ENCODE measurements at regions not wholly inside any gene's neighbourhood (a gene's known extent, or its start where the extent isn't known, plus 50 kb on each side); places are given as distances from the start of the nearest gene placed in this dataset.

DNA sequence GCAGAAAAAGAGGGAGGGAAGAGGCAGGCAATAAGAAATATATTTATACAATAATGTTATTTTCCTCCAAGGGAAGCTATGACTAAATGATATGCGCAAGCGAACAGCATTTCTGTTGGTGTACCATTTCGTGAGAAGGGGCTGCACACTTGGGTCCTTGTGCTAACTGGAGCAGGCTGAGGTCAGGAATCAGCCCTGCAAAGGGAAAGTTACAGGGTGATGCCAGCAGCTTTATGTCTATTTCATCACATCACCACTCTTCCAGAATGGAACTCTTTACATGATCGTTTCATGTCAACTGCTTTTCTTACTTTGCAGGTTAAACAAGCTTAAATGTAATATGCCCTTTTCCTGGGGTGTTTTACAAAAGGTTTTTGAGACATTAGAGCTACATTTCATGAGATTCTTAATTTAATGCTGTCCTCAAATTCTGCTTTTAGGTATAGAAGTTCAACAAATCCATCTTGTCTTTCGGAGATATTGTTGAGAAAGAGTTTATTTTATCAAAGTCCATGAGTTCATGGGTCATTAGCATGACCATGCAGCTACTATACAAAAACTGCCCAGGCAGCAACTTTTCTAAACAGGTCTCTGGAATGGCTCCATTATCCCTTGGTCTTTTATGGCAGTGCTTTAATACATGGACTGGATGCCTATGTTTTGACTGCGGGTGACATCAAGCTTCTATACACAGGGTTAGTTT, 443.8 kb downstream of the TENT5A start:
- ChIA-PET CTCF (no interaction called here), POLR2A (no interaction called here)
- ATAC-seq (no peak), FAIRE-seq (no peak), DNase-seq (ENCODE audit: low read depth in 1 of 2, low spot score in 1 of 2) (no peak)
- TF ChIP-seq PHF8 (IDR thresholded peaks at IDR 0.05; ENCODE audit: borderline replicate concordance, low read depth) (no peak), NFE2L2 (conservative IDR thresholded peaks at IDR 0.05; ENCODE audit: low read length) (no peak), MAFK (IDR thresholded peaks at IDR 0.05; ENCODE audit: partially characterized antibody) (no peak), RARB (CRISPR knock-in tag; IDR thresholded peaks at IDR 0.05) (no peak), EHMT2 (IDR thresholded peaks at IDR 0.05; ENCODE audit: low read depth) (no peak), EP300 (IDR thresholded peaks at IDR 0.05) (no peak), POLR2A (IDR thresholded peaks at IDR 0.05; ENCODE audit: low read length) (no peak), MAZ (IDR thresholded peaks at IDR 0.05; ENCODE audit: borderline replicate concordance, low read depth, low read length) (no peak), ZSCAN20 (CRISPR knock-in tag; IDR thresholded peaks at IDR 0.05) (no peak)
- TF ChIP-seq, protein P1, sequence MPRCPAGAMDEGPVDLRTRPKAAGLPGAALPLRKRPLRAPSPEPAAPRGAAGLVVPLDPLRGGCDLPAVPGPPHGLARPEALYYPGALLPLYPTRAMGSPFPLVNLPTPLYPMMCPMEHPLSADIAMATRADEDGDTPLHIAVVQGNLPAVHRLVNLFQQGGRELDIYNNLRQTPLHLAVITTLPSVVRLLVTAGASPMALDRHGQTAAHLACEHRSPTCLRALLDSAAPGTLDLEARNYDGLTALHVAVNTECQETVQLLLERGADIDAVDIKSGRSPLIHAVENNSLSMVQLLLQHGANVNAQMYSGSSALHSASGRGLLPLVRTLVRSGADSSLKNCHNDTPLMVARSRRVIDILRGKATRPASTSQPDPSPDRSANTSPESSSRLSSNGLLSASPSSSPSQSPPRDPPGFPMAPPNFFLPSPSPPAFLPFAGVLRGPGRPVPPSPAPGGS (IDR thresholded peaks at IDR 0.05) = no peak
- no peak overlapping the region for H3K4me2 ChIP-seq
- no peak overlapping the region for H3K4me3 ChIP-seq
- 49% methylated on average over 6 of the region's 6 CpGs for WGBS (ENCODE audit: missing lambda C conversion rate)
- no peaks in the 10 kb centered on the region for H3K9me3 ChIP-seq
- H3K27ac ChIP-seq = no peak overlapping the region
- no peaks in the 10 kb centered on the region for H3K4me1 ChIP-seq

- no peak for DNase-seq (ENCODE audit: low read depth in 1 of 2, low spot score in 1 of 2)
- TF ChIP-seq NR3C1 (IDR thresholded peaks at IDR 0.05) (no peak), ZSCAN20 (CRISPR knock-in tag; IDR thresholded peaks at IDR 0.05) (no peak), NFE2L2 (conservative IDR thresholded peaks at IDR 0.05; ENCODE audit: low read length) (no peak), FOSB (CRISPR knock-in tag; IDR thresholded peaks at IDR 0.05) (no peak), CBX2 (IDR thresholded peaks at IDR 0.05; ENCODE audit: borderline replicate concordance, low read depth) (no peak)
- CTCF ChIA-PET = no interaction called here
- H3K4me3 ChIP-seq = no peak overlapping the region
- no peak overlapping the region for H3K27ac ChIP-seq
- POLR2A ChIA-PET = no interaction called here
- no peaks in the 10 kb centered on the region for H3K4me1 ChIP-seq
- no peak for ATAC-seq
- 60% methylated on average over 4 of the region's 4 CpGs for WGBS (ENCODE audit: missing lambda C conversion rate)
- no peaks in the 10 kb centered on the region for H3K9me3 ChIP-seq
- H3K4me2 ChIP-seq = no peak overlapping the region
- FAIRE-seq = no peak
Observed at GRCh38 chr6:81307651-81308214, 444.7 kb downstream of the TENT5A start.

GRCh38 chr6:81304466-81304865, 448.0 kb downstream of the TENT5A start:
- FAIRE-seq (no peak), DNase-seq (ENCODE audit: low read depth in 1 of 2, low spot score in 1 of 2) (no peak), ATAC-seq (no peak)
- CTCF ChIA-PET = no interaction called here
- Histone ChIP-seq H3K9me3 (no peaks in the 10 kb centered on the region), H3K4me3 (no peak overlapping the region), H3K27ac (no peak overlapping the region), H3K4me2 (no peak overlapping the region), H3K4me1 (no peaks in the 10 kb centered on the region)
- WGBS (ENCODE audit: missing lambda C conversion rate) = 12% methylated on average over 1 of the region's 1 CpG
- TF ChIP-seq NFE2L2 (conservative IDR thresholded peaks at IDR 0.05; ENCODE audit: low read length) = no peak
- TF ChIP-seq POLR2AphosphoS2 (conservative IDR thresholded peaks at IDR 0.05; ENCODE audit: low read length) = no peak
- no peak for TF ChIP-seq SMC3 (IDR thresholded peaks at IDR 0.05)
- TF ChIP-seq, protein P2, sequence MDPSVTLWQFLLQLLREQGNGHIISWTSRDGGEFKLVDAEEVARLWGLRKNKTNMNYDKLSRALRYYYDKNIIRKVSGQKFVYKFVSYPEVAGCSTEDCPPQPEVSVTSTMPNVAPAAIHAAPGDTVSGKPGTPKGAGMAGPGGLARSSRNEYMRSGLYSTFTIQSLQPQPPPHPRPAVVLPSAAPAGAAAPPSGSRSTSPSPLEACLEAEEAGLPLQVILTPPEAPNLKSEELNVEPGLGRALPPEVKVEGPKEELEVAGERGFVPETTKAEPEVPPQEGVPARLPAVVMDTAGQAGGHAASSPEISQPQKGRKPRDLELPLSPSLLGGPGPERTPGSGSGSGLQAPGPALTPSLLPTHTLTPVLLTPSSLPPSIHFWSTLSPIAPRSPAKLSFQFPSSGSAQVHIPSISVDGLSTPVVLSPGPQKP (IDR thresholded peaks at IDR 0.05; ENCODE audit: low read depth, low read length) = no peak
- TF ChIP-seq ZSCAN20 (CRISPR knock-in tag; IDR thresholded peaks at IDR 0.05) = no peak
- no peak for TF ChIP-seq JUNB (IDR thresholded peaks at IDR 0.05)
- no peak for TF ChIP-seq MAZ (IDR thresholded peaks at IDR 0.05; ENCODE audit: borderline replicate concordance, low read depth, low read length)
- no peak for TF ChIP-seq HEYL (CRISPR knock-in tag; IDR thresholded peaks at IDR 0.05)
- TF ChIP-seq, protein P3, sequence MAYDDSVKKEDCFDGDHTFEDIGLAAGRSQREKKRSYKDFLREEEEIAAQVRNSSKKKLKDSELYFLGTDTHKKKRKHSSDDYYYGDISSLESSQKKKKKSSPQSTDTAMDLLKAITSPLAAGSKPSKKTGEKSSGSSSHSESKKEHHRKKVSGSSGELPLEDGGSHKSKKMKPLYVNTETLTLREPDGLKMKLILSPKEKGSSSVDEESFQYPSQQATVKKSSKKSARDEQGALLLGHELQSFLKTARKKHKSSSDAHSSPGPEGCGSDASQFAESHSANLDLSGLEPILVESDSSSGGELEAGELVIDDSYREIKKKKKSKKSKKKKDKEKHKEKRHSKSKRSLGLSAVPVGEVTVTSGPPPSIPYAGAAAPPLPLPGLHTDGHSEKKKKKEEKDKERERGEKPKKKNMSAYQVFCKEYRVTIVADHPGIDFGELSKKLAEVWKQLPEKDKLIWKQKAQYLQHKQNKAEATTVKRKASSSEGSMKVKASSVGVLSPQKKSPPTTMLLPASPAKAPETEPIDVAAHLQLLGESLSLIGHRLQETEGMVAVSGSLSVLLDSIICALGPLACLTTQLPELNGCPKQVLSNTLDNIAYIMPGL (CRISPR knock-in tag; IDR thresholded peaks at IDR 0.05; ENCODE audit: borderline replicate concordance) = no peak
- TF ChIP-seq HOXB5 (CRISPR knock-in tag; IDR thresholded peaks at IDR 0.05) = no peak
- TF ChIP-seq ESRRA (IDR thresholded peaks at IDR 0.05; ENCODE audit: borderline replicate concordance, low read length) = no peak
- TF ChIP-seq HDAC2 (IDR thresholded peaks at IDR 0.05) = no peak
- TF ChIP-seq CEBPB (IDR thresholded peaks at IDR 0.05) = no peak
- TF ChIP-seq TP53 (CRISPR knock-in tag; IDR thresholded peaks at IDR 0.05) = no peak
- no peak for TF ChIP-seq EHMT2 (IDR thresholded peaks at IDR 0.05; ENCODE audit: low read depth)
- TF ChIP-seq FOXS1 (CRISPR knock-in tag; IDR thresholded peaks at IDR 0.05) = no peak
- TF ChIP-seq ZC3H11A (IDR thresholded peaks at IDR 0.05) = no peak
- no peak for TF ChIP-seq PHF8 (IDR thresholded peaks at IDR 0.05; ENCODE audit: borderline replicate concordance, low read depth)
- TF ChIP-seq RFX5 (IDR thresholded peaks at IDR 0.05) = no peak
- TF ChIP-seq BHLHE40 (IDR thresholded peaks at IDR 0.05; ENCODE audit: low read depth, low read length) = no peak
- POLR2A ChIA-PET = no interaction called here
